Uterus (tissue), 2 donors: ENCODE measurements at regions not wholly inside any gene's neighbourhood (a gene's known extent, or its start where the extent isn't known, plus 50 kb on each side); places are given as distances from the start of the nearest gene placed in this dataset.

Experiments
- CTCF ChIP-seq, 4 experiments: fragments of 200-600 bp in 2 of 4; fragments of 450-650 bp in 2 of 4; sonication (generic) in 2 of 4; IDR thresholded peaks; one replicate each; pipeline ENCODE4 v1.5.1; 2016 to 2019; ENCODE audit warnings: antibody characterized with exemption in 4 of 4, mild to moderate bottlenecking in 2 of 4, moderate library complexity in 1 of 4
- POLR2A ChIP-seq, 2 donors: fragments of 450-650 bp; IDR thresholded peaks; one replicate each; pipeline ENCODE4 v1.6.1; 2016; ENCODE audit warnings: antibody characterized with exemption in 2 of 2, mild to moderate bottlenecking in 1 of 2, moderate library complexity in 1 of 2

DNA sequence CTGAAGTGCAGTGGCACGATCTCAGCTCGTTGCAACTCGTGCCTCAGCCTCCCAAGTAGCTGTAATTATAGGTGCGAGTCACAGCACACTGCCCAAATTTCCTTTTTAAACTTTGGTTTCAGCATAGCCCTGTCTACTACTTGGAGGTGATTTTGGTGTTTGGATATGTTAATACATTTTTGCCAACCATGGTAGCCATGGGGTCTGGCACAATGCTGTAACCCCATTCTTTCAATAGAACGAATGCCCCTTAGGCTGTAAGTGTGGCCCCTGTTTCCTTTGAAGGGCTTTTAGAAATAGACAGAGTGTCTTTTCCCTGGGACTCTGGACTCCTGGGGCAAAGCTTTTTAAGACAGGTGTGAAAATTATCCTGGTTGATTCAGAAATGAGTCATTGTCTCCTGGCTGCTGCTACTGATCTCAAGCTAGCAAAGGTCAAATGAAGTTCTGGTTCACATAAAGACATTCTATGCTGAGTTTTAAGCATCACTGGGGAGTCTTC lies 141.1 kb upstream of the RUNX1 start:
- TF ChIP-seq POLR2A (IDR thresholded peaks at IDR 0.05): no peak
- no peak for TF ChIP-seq CTCF (IDR thresholded peaks at IDR 0.05)
